Thyroid gland (tissue), 4 donors: ENCODE measurements at regions not wholly inside any gene's neighbourhood (a gene's known extent, or its start where the extent isn't known, plus 50 kb on each side); places are given as distances from the start of the nearest gene placed in this dataset.

Source experiments
- DNase-seq, 2 donors: peaks; one replicate each; pipeline ENCODE4 v3.0.0-alpha.2; 2019
- H3K27ac ChIP-seq, 3 donors: fragments of 200-600 bp; sonication (generic); 1 replicate in 2 of 3; 2 replicates in 1 of 3; pipeline ENCODE4 v1.5.1; 2016 to 2019; ENCODE audit warnings: mild to moderate bottlenecking in 1 of 3, moderate library complexity in 1 of 3
- H3K27me3 ChIP-seq: fragments of 200-600 bp; sonication (generic); one replicate; pipeline ENCODE4 v1.5.1; 2019
- H3K36me3 ChIP-seq, 2 donors: fragments of 200-600 bp; sonication (generic); one replicate each; pipeline ENCODE4 v1.5.1; 2016 to 2019
- H3K4me1 ChIP-seq, 2 donors: fragments of 200-600 bp; sonication (generic); one replicate each; pipeline ENCODE4 v1.5.1; 2017 to 2019
- H3K4me3 ChIP-seq, 3 donors: fragments of 200-600 bp; sonication (generic); replicated peaks in 1 of 3; 1 replicate in 2 of 3; 2 replicates in 1 of 3; pipeline ENCODE4 v1.5.1; 2016; ENCODE audit warnings: mild to moderate bottlenecking in 1 of 3
- H3K9me3 ChIP-seq: fragments of 200-600 bp; sonication (generic); one replicate; pipeline ENCODE4 v1.5.1; 2017
- CTCF ChIP-seq, 6 experiments: fragments of 200-600 bp in 3 of 6; fragments of 450-650 bp in 3 of 6; sonication (generic) in 3 of 6; IDR thresholded peaks; one replicate each; pipeline ENCODE4 v1.5.1; 2016 to 2019; ENCODE audit warnings: antibody characterized with exemption in 6 of 6, mild to moderate bottlenecking in 2 of 6, inconsistent platforms in 1 of 6, moderate library complexity in 1 of 6
- POLR2A ChIP-seq, 2 donors: fragments of 450-650 bp; IDR thresholded peaks; one replicate each; pipeline ENCODE4 v1.6.1; 2017; ENCODE audit warnings: antibody characterized with exemption in 2 of 2, mild to moderate bottlenecking in 2 of 2, moderate library complexity in 1 of 2
- WGBS, 2 donors: methylation state at CpG; one replicate each; pipeline ENCODE4 v1.1.5; 2017; 5-methylcytosine and 5-hydroxymethylcytosine counted together
- intact Hi-C: fragments of 100-400 bp; cut with DNase I; formaldehyde crosslinking; loops from one replicate; pipeline ENCODE4 v1.15.1; 2023

DNA sequence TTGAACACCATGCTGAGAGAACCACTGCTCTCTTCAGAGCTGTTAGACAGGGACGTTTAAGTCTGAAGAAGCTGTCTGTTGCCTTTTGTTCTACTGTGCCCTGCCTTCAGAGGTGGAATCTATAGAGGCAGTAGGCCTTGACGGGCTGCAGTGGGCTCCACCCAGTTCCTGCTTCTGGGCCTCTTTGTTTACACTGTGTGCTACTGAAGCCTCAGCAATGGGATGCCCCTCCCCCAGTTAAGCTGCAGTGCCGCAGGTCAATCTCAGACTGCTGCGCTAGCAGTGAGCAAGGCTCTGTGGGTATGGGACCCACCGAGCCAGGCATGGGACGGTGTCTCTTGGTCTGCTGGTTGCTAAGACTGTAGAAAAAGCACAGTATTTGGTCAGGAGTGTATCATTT is 162.3 kb upstream of the NXPH2 start:
- Histone ChIP-seq H3K9me3 (no peaks in the 10 kb centered on the region), H3K4me1 (no peaks in the 10 kb centered on the region), H3K36me3 (no peaks in the 10 kb centered on the region), H3K27ac (no peak overlapping the region), H3K4me3 (no peak overlapping the region), H3K27me3 (no peaks in the 10 kb centered on the region)
- no peak for DNase-seq
- intact Hi-C loops: no loop called here
- WGBS, 2 donors: 39 to 55% methylated on average over 5 to 6 of the region's 6 CpGs
- no peak for TF ChIP-seq POLR2A (IDR thresholded peaks at IDR 0.05)
- no peak for TF ChIP-seq CTCF (IDR thresholded peaks at IDR 0.05)

- 78 to 86% methylated on average over 15 to 17 of the region's 18 CpGs for WGBS, 2 donors
- no peak for DNase-seq
- intact Hi-C loops: no loop called here
These were observed 151.4 kb upstream of the NXPH2 start for GRCh38 chr2:138931284-138932256.

GRCh38 chr2:138930571-138930970 is 150.4 kb upstream of the NXPH2 start:
- no peak for TF ChIP-seq CTCF (IDR thresholded peaks at IDR 0.05)
- no peak for TF ChIP-seq POLR2A (IDR thresholded peaks at IDR 0.05)
- Histone ChIP-seq H3K4me1 (no peaks in the 10 kb centered on the region), H3K27me3 (no peaks in the 10 kb centered on the region), H3K27ac (no peak overlapping the region), H3K4me3 (no peak overlapping the region), H3K9me3 (no peaks in the 10 kb centered on the region), H3K36me3 (no peaks in the 10 kb centered on the region)
- intact Hi-C loops: no loop called here
- WGBS, 2 donors: 77 to 85% methylated on average over 6 of the region's 6 CpGs
- no peak for DNase-seq

More at GRCh38 chr2:138931284-138932256, 151.4 kb upstream of the NXPH2 start:
- no peaks in the 10 kb centered on the region for H3K4me1 ChIP-seq
- H3K4me3 ChIP-seq: no peak overlapping the region
- no peaks in the 10 kb centered on the region for H3K27me3 ChIP-seq
- no peak for TF ChIP-seq CTCF (IDR thresholded peaks at IDR 0.05)
- no peak for TF ChIP-seq POLR2A (IDR thresholded peaks at IDR 0.05)
- H3K27ac ChIP-seq: no peak overlapping the region
- no peaks in the 10 kb centered on the region for H3K9me3 ChIP-seq
- H3K36me3 ChIP-seq: no peaks in the 10 kb centered on the region

GRCh38 chr2:138928374-138929021 is 148.3 kb upstream of the NXPH2 start:
- Histone ChIP-seq H3K4me1 (no peaks in the 10 kb centered on the region), H3K9me3 (no peaks in the 10 kb centered on the region), H3K36me3 (no peaks in the 10 kb centered on the region), H3K27ac (no peak overlapping the region), H3K27me3 (no peaks in the 10 kb centered on the region), H3K4me3 (no peak overlapping the region)
- WGBS, 2 donors: 79 to 89% methylated on average over 1 of the region's 1 CpG
- TF ChIP-seq POLR2A (IDR thresholded peaks at IDR 0.05): no peak
- TF ChIP-seq CTCF (IDR thresholded peaks at IDR 0.05): no peak
- DNase-seq: no peak
- intact Hi-C loops: no loop called here
